DND-41 (cell line): ENCODE measurements at regions not wholly inside any gene's neighbourhood (a gene's known extent, or its start where the extent isn't known, plus 50 kb on each side); places are given as distances from the start of the nearest gene placed in this dataset.

Source experiments
- ATAC-seq: fragments of 200-7000 bp; cut with Tn5 transposase; 3 replicates; pipeline ENCODE4 v1.9.1; 2021; ENCODE audit warnings: low read depth; ENCODE audit not compliant: insufficient read depth
- DNase-seq: peaks from one replicate; pipeline ENCODE4 v3.0.0-alpha.2; 2020
- H2AFZ ChIP-seq: 2 replicates; pipeline ENCODE4 v1.6.0; 2012; ENCODE audit warnings: low read depth, low read length
- H3K27ac ChIP-seq: 2 replicates; pipeline ENCODE4 v1.5.1; 2012; ENCODE audit warnings: low read length, inconsistent platforms
- H3K27me3 ChIP-seq: fragments of 200-600 bp; sonication (generic); 2 replicates; pipeline ENCODE4 v1.6.0; 2012; ENCODE audit warnings: low read length, mild to moderate bottlenecking, inconsistent platforms; ENCODE audit not compliant: insufficient read depth, poor library complexity
- H3K36me3 ChIP-seq: 2 replicates; pipeline ENCODE4 v1.5.1; 2012; ENCODE audit warnings: low read length, inconsistent platforms; ENCODE audit not compliant: insufficient read depth
- H3K4me1 ChIP-seq: 2 replicates; pipeline ENCODE4 v1.5.1; 2012; ENCODE audit warnings: mild to moderate bottlenecking, low read length; ENCODE audit not compliant: insufficient read depth
- H3K4me2 ChIP-seq: 2 replicates; pipeline ENCODE4 v1.6.0; 2012; ENCODE audit warnings: mild to moderate bottlenecking, moderate library complexity, low read length, inconsistent platforms; ENCODE audit not compliant: insufficient read depth
- H3K4me3 ChIP-seq, 2 experiments: fragments of 200-600 bp in 1 of 2; shearing (Covaris generic) in 1 of 2; 2 replicates each; pipeline ENCODE4 v1.5.1; 2012 to 2016; ENCODE audit warnings: inconsistent platforms in 2 of 2, low read length in 2 of 2, mild to moderate bottlenecking in 2 of 2, low read depth in 1 of 2, moderate library complexity in 1 of 2
- H3K79me2 ChIP-seq: 2 replicates; pipeline ENCODE4 v1.6.0; 2012; ENCODE audit warnings: low read length, inconsistent platforms; ENCODE audit not compliant: insufficient read depth
- H3K9ac ChIP-seq: 2 replicates; pipeline ENCODE4 v1.6.0; 2012; ENCODE audit warnings: low read depth, mild to moderate bottlenecking, inconsistent platforms, low read length, moderate library complexity
- H3K9me3 ChIP-seq: 2 replicates; pipeline ENCODE4 v1.5.1; 2012; ENCODE audit warnings: low read length, moderate library complexity, mild to moderate bottlenecking, inconsistent platforms; ENCODE audit not compliant: insufficient read depth, severe bottlenecking
- H4K20me1 ChIP-seq: 2 replicates; pipeline ENCODE4 v1.6.0; 2012; ENCODE audit warnings: low read length; ENCODE audit not compliant: insufficient read depth
- EZH2 ChIP-seq: IDR thresholded peaks from 3 replicates; pipeline ENCODE4 v1.6.1; 2012; ENCODE audit warnings: borderline replicate concordance, low read depth, mild to moderate bottlenecking, moderate library complexity, low read length, inconsistent platforms; ENCODE audit not compliant: severe bottlenecking
- TF ChIP-seq, protein P1 (sequence below): IDR thresholded peaks from 2 replicates; pipeline ENCODE4 v1.5.1; 2012; ENCODE audit warnings: borderline replicate concordance, low read length, moderate library complexity, mild to moderate bottlenecking; ENCODE audit not compliant: poor library complexity, severe bottlenecking; ENCODE audit errors: extremely low read depth

DNA sequence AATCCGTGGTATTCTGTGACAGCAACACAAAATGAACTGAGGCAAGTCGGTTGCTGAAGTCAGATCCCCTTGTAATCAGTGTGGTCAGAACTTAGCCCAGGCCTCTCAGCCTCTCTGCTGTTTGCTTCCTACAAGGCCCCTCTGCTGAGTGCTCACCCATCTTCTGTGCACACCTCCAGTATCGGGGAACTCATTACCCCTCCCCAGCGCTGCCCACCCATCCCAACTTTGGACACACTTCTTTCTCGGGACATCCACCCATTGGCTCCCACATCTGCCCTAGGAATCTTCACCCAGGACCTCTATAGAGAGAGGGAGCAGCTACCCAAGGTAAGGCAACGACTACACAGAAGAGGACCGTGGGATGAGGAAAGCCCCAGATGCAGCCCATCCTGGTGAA is 217.5 kb downstream of the MATN1 start:
- no peak overlapping the region for H3K27ac ChIP-seq
- H3K4me1 ChIP-seq: no peaks in the 10 kb centered on the region
- H2AFZ ChIP-seq: no peak overlapping the region
- no peak overlapping the region for H3K9ac ChIP-seq
- DNase-seq (no peak), ATAC-seq (no peak)
- H3K4me3 ChIP-seq: no peak overlapping the region
- H3K27me3 ChIP-seq: no peaks in the 10 kb centered on the region
- H4K20me1 ChIP-seq: no peaks in the 10 kb centered on the region
- H3K36me3 ChIP-seq: no peaks in the 10 kb centered on the region
- TF ChIP-seq, protein P1, sequence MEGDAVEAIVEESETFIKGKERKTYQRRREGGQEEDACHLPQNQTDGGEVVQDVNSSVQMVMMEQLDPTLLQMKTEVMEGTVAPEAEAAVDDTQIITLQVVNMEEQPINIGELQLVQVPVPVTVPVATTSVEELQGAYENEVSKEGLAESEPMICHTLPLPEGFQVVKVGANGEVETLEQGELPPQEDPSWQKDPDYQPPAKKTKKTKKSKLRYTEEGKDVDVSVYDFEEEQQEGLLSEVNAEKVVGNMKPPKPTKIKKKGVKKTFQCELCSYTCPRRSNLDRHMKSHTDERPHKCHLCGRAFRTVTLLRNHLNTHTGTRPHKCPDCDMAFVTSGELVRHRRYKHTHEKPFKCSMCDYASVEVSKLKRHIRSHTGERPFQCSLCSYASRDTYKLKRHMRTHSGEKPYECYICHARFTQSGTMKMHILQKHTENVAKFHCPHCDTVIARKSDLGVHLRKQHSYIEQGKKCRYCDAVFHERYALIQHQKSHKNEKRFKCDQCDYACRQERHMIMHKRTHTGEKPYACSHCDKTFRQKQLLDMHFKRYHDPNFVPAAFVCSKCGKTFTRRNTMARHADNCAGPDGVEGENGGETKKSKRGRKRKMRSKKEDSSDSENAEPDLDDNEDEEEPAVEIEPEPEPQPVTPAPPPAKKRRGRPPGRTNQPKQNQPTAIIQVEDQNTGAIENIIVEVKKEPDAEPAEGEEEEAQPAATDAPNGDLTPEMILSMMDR: no peak
- TF ChIP-seq EZH2: no peak
- no peak overlapping the region for H3K4me2 ChIP-seq
- H3K79me2 ChIP-seq: no peaks in the 10 kb centered on the region
- no peaks in the 10 kb centered on the region for H3K9me3 ChIP-seq

DNA sequence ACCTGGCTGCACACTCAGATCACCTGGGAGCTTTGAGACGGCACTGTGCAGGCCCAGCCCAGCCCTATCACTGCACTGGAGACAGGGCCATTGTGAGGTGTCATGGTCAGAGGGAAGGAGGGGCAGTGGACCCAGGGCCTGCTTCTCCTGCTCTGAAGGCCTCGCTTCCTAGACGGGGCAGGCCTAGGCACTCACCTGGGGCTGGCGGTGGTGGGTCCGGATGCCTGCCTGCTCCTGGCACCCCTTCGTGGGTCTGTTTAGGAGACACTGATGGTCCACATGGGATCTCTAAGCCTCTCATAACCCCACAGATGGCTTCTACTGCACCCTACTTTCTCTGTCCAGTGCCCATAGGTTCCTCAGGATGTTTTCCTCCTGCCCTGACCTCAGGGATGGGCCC is 230.9 kb downstream of the MATN1 start:
- Histone ChIP-seq H3K79me2 (no peaks in the 10 kb centered on the region), H3K4me2 (no peak overlapping the region), H3K27ac (no peak overlapping the region), H3K36me3 (no peaks in the 10 kb centered on the region), H3K9me3 (no peaks in the 10 kb centered on the region), H3K27me3 (no peaks in the 10 kb centered on the region), H3K4me1 (no peaks in the 10 kb centered on the region), H2AFZ (no peak overlapping the region), H3K9ac (no peak overlapping the region), H3K4me3 (no peak overlapping the region), H4K20me1 (no peaks in the 10 kb centered on the region)
- no peak for ATAC-seq
- DNase-seq: no peak
- TF ChIP-seq, protein P1: no peak
- no peak for TF ChIP-seq EZH2

DNA sequence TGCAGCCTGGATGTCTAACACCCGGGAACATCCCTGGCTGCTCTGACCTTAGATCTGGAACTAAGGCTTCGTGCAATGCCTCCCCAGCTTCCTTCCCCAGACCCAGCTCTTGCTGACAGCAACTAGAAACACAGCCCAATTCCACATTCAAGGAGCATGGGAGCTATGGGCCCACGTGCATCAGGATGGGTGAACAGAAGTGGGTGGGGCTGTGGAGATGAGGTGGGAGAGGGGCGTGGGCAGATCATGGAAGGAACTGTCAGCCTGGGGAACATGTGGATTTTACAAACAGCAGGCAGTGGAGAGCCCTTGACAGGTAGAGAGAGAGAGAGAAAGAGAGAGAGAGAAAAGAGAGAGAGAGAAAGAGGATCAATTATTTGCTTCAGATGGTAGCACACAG is 231.6 kb downstream of the MATN1 start:
- Histone ChIP-seq H3K9me3 (no peaks in the 10 kb centered on the region), H4K20me1 (no peaks in the 10 kb centered on the region), H3K27me3 (no peaks in the 10 kb centered on the region), H3K36me3 (no peaks in the 10 kb centered on the region), H2AFZ (no peak overlapping the region), H3K4me1 (no peaks in the 10 kb centered on the region), H3K79me2 (no peaks in the 10 kb centered on the region), H3K4me2 (no peak overlapping the region), H3K27ac (no peak overlapping the region), H3K4me3 (no peak overlapping the region), H3K9ac (no peak overlapping the region)
- no peak for DNase-seq
- ATAC-seq: no peak
- no peak for TF ChIP-seq EZH2
- TF ChIP-seq, protein P1: no peak

DNA sequence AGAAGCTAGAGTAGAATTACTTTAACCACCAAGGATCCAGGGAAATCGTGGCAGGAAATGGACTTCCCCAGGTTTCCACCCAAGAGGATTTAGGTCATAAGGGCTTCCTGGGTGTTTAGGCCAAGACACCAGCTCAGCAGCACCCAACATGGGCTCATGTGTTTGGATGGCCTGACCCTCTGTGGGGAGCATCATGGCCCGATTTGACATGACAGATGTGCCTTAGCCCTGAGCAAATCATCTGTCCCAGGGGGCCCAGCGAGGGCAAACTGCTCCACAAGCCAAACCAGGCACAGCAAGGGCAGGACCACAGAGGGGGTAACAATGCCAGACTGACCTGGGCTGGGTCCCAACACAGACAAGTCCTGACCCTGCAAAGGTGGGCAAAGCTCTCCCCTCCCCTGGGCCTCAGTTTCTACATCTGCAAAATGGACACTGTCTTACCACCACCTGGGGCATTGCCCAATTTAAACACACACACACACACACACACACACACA is 232.8 kb downstream of the MATN1 start:
- Histone ChIP-seq H3K79me2 (no peaks in the 10 kb centered on the region), H2AFZ (no peak overlapping the region), H3K36me3 (no peaks in the 10 kb centered on the region), H3K9me3 (no peaks in the 10 kb centered on the region), H3K4me2 (no peak overlapping the region), H4K20me1 (no peaks in the 10 kb centered on the region), H3K9ac (no peak overlapping the region), H3K27ac (no peak overlapping the region), H3K4me1 (no peaks in the 10 kb centered on the region), H3K4me3 (no peak overlapping the region), H3K27me3 (no peaks in the 10 kb centered on the region)
- DNase-seq: no peak
- ATAC-seq: no peak
- no peak for TF ChIP-seq EZH2
- TF ChIP-seq, protein P1: no peak
